Esophagus muscularis mucosa (tissue), 4 donors: ENCODE measurements at regions not wholly inside any gene's neighbourhood (a gene's known extent, or its start where the extent isn't known, plus 50 kb on each side); places are given as distances from the start of the nearest gene placed in this dataset.
"Not testable (repeated sequence)": the region's sequence is repeated elsewhere in the genome, so short reads cannot be mapped to it uniquely, and the experiment has no call there.

Experiments used
- DNase-seq: peaks from one replicate; pipeline ENCODE4 v3.0.0-alpha.2; 2017; ENCODE audit errors: extremely low spot score
- H3K27ac ChIP-seq, 4 donors: fragments of 200-600 bp; sonication (generic); replicated peaks in 1 of 4; 1 replicate in 3 of 4; 2 replicates in 1 of 4; pipeline ENCODE4 v1.5.1; 2016 to 2019; ENCODE audit warnings: mild to moderate bottlenecking in 1 of 4
- H3K27me3 ChIP-seq, 4 donors: fragments of 200-600 bp; sonication (generic); one replicate each; pipeline versions ENCODE4 v1.5.1 to v1.6.0; 2016 to 2019
- H3K36me3 ChIP-seq, 4 donors: fragments of 200-600 bp; sonication (generic); one replicate each; pipeline ENCODE4 v1.5.1; 2016 to 2019
- H3K4me1 ChIP-seq, 4 donors: fragments of 200-600 bp; sonication (generic); one replicate each; pipeline ENCODE4 v1.5.1; 2016 to 2019
- H3K4me3 ChIP-seq, 4 donors: fragments of 200-600 bp; sonication (generic); 1 replicate in 2 of 4; 2 replicates in 2 of 4; pipeline ENCODE4 v1.5.1; 2016 to 2019; ENCODE audit warnings: mild to moderate bottlenecking in 4 of 4, moderate library complexity in 1 of 4
- H3K9me3 ChIP-seq, 4 donors: fragments of 200-600 bp; sonication (generic); 1 replicate in 3 of 4; 2 replicates in 1 of 4; pipeline ENCODE4 v1.5.1; 2016 to 2019
- CTCF ChIP-seq, 3 experiments: fragments of 200-600 bp in 2 of 3; fragments of 450-650 bp in 1 of 3; sonication (generic) in 2 of 3; IDR thresholded peaks; one replicate each; pipeline ENCODE4 v1.5.1; 2017 to 2019; ENCODE audit warnings: antibody characterized with exemption in 3 of 3, mild to moderate bottlenecking in 2 of 3, moderate library complexity in 1 of 3
- EP300 ChIP-seq: sonication (generic); formaldehyde crosslinking; IDR thresholded peaks from one replicate; pipeline ENCODE4 v1.6.1; 2017; ENCODE audit warnings: antibody characterized with exemption
- POLR2A ChIP-seq: fragments of 450-650 bp; IDR thresholded peaks from one replicate; pipeline ENCODE4 v1.6.1; 2017; ENCODE audit warnings: antibody characterized with exemption, moderate library complexity, mild to moderate bottlenecking, low read depth
- POLR2AphosphoS5 ChIP-seq, 2 donors: sonication (generic); formaldehyde crosslinking; IDR thresholded peaks; one replicate each; pipeline ENCODE4 v1.6.1; 2017; ENCODE audit warnings: antibody characterized with exemption in 2 of 2
- WGBS: methylation state at CpG from one replicate; pipeline ENCODE4 v1.1.5; 2018; 5-methylcytosine and 5-hydroxymethylcytosine counted together
- intact Hi-C: fragments of 100-400 bp; cut with DNase I; formaldehyde crosslinking; loops from one replicate; pipeline ENCODE4 v1.15.1; 2023

GRCh38 chrX:150268839-150269355 is 94.2 kb upstream of the MAMLD1 start:
- WGBS = 46% methylated on average over 2 of the region's 2 CpGs
- no peak for TF ChIP-seq POLR2A
- TF ChIP-seq CTCF (IDR thresholded peaks at IDR 0.05) = no peak
- TF ChIP-seq POLR2AphosphoS5 (IDR thresholded peaks at IDR 0.05) = no peak
- no peak for TF ChIP-seq EP300
- no peaks in the 10 kb centered on the region for H3K9me3 ChIP-seq
- H3K27ac ChIP-seq = no peak overlapping the region
- DNase-seq = peak; percentile 12
- no peaks in the 10 kb centered on the region for H3K27me3 ChIP-seq
- intact Hi-C loops = no loop called here
- no peaks in the 10 kb centered on the region for H3K4me1 ChIP-seq
- no peaks in the 10 kb centered on the region for H3K36me3 ChIP-seq
- no peak overlapping the region for H3K4me3 ChIP-seq

- Histone ChIP-seq H3K4me1 (no peaks in the 10 kb centered on the region), H3K27me3 (no peaks in the 10 kb centered on the region), H3K27ac (no peak overlapping the region), H3K4me3 (no peak overlapping the region), H3K36me3 (no peaks in the 10 kb centered on the region), H3K9me3 (no peaks in the 10 kb centered on the region)
- WGBS = 77% methylated on average over 10 of the region's 10 CpGs
- TF ChIP-seq CTCF (IDR thresholded peaks at IDR 0.05) = no peak
- no peak for TF ChIP-seq POLR2A
- no peak for TF ChIP-seq EP300
- no peak for TF ChIP-seq POLR2AphosphoS5 (IDR thresholded peaks at IDR 0.05)
- intact Hi-C loops = no loop called here
- DNase-seq = no peak
Observed at GRCh38 chrX:150269605-150270254, 93.4 kb upstream of the MAMLD1 start.

- Histone ChIP-seq H3K27me3 (no peaks in the 10 kb centered on the region), H3K4me1 (no peaks in the 10 kb centered on the region), H3K36me3 (no peaks in the 10 kb centered on the region), H3K4me3 (no peak overlapping the region), H3K9me3 (no peaks in the 10 kb centered on the region), H3K27ac (no peak overlapping the region)
- TF ChIP-seq EP300 = no peak
- TF ChIP-seq POLR2AphosphoS5 (IDR thresholded peaks at IDR 0.05) = no peak
- no peak for TF ChIP-seq POLR2A
- no peak for TF ChIP-seq CTCF (IDR thresholded peaks at IDR 0.05)
- intact Hi-C loops = no loop called here
- DNase-seq = no peak
- WGBS = 62% methylated on average over 3 of the region's 3 CpGs
Observed at GRCh38 chrX:150270622-150271021, 92.5 kb upstream of the MAMLD1 start.

- 74% methylated on average over 4 of the region's 4 CpGs for WGBS
- H3K27me3 ChIP-seq, H3K36me3 ChIP-seq, intact Hi-C loops, H3K4me3 ChIP-seq, H3K27ac ChIP-seq, H3K9me3 ChIP-seq, H3K4me1 ChIP-seq: not testable (repeated sequence)
- DNase-seq = peak; percentile 5
Observed at GRCh38 chrX:150273575-150274294, 89.4 kb upstream of the MAMLD1 start.

GRCh38 chrX:150282953-150283352 is 80.2 kb upstream of the MAMLD1 start:
- intact Hi-C loops = no loop called here
- TF ChIP-seq POLR2AphosphoS5 (IDR thresholded peaks at IDR 0.05) = no peak
- TF ChIP-seq EP300 = no peak
- no peak for TF ChIP-seq CTCF (IDR thresholded peaks at IDR 0.05)
- no peak for TF ChIP-seq POLR2A

More at GRCh38 chrX:150282953-150283352, 80.2 kb upstream of the MAMLD1 start:
- Histone ChIP-seq H3K27ac (no peak overlapping the region), H3K4me1 (no peaks in the 10 kb centered on the region), H3K9me3 (no peaks in the 10 kb centered on the region), H3K4me3 (no peak overlapping the region), H3K36me3 (no peaks in the 10 kb centered on the region), H3K27me3 (no peaks in the 10 kb centered on the region)
- DNase-seq = no peak
- 64% methylated on average over 2 of the region's 2 CpGs for WGBS
